NCI-H1436 (cell line): ENCODE measurements at regions not wholly inside any gene's neighbourhood (a gene's known extent, or its start where the extent isn't known, plus 50 kb on each side); places are given as distances from the start of the nearest gene placed in this dataset.
A peak's percentile ranks its signal among the peaks of the same experiment; 100 is the strongest.

Experiments
- DNase-seq: peaks from one replicate; lab custom pipeline; 2025; lab: John Stamatoyannopoulos, UW

DNA sequence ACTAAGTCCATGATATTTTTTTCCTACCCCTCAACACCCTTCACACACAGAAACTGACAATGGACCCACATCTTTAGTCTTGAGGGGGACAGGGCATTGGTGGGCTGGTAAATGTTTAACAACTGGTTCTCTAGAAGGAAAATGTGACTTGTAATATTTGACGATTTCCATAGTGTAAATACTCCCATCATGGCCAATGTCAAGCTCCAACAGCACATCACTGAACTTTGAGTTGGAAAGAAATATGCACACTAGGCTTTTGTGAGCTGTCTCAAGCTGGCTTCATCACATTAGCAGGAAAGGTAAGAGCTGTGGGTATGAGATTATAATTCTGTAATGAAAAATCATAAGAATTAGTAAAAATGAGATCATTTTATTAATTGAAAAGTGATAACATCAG lies 189.9 kb upstream of the PRLR start:
- DNase-seq = no peak

DNA sequence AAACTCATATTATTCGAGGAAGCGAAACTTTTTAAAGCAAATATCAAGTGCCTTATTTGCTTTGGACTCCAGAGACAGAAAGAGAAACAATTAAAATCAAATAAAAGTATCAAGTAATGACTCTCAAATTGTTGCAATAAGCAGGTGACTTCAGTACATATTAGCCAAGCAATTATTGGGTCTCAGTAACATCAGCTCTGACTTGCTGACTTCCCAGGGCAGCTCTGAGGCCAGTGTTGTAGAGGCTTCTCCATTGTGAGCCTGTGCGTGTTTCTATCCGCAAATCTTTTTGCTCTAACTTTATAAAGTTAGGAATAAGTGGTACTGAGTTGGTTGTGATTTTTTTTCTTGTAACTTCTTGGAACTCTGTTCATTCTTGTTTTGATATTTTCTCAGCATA lies 186.8 kb upstream of the PRLR start:
- no peak for DNase-seq

DNA sequence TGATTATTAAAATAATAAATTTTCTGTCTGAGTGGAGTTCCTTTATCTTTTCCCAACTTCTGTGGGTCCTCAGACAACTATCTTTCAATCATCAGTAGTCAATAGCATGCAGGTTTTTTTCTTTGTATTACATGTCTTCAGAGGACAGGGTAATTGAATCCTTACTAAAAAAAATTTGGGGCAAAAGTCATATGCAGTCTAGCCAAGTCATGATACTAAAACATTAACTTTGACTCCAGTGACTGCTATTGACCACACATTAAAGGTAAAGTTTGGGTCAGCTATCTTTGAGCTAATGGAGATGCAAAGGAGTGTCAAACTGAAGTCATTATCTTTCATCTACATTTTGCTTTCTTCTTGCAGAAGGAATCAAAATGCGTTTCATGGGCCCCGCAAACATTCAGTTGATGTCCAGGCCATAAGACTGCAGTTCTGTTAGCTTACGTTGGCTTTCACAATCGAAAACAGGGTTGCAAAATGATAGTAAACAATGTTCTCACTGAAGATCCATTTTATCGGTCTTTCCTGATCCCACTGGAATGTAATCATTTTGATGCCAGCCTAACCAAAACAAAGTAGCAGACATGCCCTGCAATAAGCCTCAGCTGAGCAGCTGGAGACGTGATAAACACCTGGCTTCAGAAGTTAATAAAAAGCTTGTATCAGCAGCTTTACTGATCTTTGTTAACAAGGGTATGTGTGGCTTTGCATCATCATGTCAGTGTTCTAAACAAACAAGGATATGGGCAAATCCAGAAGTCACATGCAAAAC lies 186.1 kb upstream of the PRLR start:
- no peak for DNase-seq

DNA sequence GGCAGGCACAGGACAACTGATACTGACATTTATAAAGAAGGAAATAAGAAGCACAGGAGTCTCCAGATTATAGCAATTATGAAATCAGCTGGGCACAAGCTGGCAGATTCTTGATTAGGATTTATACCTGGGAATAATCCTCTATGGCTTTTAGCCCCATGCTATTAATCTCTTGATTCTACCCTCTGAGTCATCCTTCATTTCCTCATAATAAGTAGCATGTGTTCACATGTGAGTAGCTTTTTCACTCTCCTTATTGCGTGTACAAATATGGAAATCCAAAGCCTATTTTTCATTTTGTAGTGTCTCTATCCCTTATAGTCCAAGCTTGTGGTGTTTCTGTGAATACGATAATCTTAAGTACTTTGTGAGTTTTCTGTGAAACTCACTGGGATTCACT lies 185.0 kb upstream of the PRLR start:
- no peak for DNase-seq

DNA sequence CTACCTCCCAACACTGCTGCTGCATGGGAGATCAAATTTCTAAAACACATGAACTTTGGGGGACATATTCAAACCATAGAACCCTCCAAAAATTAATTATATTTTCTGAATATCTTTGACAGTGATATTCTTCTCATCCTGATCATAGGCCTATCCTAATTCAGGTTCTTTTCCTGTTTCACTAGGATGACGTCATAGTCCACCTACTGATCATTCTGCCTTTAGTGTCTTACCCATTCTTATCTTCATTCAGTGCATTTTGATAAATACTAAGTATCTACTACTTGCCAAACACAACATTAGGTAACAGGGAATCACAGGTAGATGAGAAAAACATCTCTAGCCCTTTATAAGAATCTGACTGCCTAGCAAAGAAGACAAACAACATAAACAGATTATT lies 179.1 kb upstream of the PRLR start:
- DNase-seq = no peak

DNA sequence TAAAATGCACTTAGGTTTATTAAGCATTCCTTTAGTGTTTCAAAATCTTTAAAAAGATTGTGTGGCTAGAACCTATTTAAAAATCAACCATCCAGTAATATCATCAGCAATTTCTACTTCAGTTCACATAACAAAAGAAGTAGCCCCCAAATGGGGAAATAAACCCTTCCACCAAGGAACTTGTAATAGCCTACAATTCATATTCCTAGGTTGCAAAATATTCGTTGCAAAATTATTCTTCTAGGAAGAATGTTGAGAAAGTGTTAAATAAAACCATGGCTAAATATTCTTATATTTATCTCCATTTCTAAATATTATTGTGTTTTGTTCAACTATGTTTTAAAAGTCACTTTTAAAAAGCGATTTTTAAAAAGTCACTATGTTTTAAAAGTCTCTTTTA lies 177.9 kb upstream of the PRLR start:
- DNase-seq = no peak

DNA sequence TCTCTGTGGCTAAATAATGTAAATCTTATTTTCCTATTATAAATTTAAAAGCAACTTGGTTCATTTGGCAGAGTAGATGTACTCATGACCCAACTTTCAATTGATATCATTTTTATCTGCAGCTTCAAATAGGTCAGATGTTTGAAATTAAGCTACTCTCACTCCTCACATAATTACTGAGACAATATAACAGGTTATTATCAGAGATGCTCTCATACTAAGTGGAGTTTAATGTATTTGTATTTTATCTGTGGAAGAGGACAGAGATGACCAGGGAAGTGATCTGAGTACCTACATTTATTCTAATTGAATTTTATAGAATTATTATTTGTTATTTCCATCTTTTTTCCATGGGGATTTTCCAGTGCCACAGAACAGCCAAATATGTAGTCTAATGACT lies 177.4 kb upstream of the PRLR start:
- no peak for DNase-seq

DNA sequence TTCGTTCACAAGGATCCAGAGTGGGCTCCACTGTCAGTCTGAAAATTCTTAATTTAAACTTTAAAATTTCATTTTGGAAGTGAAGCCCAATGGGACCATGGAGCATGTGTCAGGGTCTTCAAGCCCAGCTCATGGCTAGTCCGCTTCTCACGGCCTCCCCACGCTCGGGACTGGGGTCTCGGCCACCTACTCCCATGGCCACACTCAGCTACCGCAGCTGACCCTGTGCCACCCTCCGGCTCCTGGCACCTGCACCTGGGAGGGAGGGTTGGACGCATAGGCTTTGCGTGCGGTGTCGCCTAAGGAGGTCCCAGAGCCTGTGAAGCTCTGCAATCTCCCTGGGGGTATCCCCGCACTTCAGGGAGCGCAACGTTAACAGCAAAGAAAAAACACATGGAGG lies 175.7 kb upstream of the PRLR start:
- DNase-seq = no peak

DNA sequence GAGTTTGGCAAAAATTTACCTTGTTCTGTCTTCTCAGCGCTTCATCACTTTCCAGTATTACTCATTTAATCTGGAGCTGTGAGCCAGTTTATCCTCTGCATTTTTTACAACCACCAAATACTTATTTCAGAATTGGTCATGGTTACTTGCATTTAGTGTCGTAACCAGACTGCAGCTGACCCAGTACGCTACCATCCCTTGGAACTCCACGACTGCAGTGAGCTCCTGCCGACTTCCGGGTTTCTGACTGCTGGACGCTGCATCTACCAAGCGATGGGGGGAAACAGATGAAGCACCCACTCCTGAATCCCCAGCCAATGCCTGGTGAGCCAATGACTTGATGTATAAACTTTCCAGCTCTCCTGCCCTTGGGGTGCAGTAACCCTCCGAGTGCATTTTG lies 174.4 kb upstream of the PRLR start:
- no peak for DNase-seq

DNA sequence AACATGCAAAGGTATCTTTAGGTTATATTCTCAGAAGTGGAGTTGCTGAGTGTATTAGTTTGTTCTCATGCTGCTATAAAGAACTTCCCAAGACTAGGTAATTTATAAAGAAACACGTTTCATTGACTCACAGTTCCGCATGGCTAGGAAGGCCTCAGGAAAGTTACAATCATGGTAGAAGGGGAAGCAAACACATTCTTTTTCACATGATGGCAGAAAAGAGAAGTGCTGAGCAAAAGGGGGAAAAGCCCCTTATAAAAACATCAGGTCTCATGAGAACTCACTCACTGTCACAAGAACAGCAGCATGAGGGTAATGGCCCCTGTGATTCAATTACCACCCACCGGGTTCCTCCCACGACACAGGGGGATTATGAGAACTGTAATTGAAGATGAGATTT lies 163.6 kb upstream of the PRLR start:
- DNase-seq = no peak

DNA sequence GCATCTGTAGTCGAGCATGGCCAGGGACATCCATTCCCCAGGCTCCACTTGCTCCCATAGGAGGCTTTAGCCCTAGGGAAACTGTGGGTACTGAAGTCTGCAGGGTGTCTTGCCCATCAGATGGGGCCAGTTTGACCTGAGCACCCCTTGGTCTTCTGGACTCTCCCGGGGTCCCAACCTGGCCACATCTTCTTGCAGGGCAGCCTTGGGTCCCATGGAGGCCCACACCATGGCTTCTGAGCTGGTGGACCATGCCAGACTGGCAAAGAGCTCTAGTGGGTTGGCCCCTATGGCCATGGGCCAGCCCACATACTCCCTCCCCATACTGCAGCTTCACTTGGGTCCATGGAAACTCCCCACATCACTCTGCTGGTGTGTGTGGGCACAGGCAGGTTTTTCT lies 154.4 kb upstream of the PRLR start:
- no peak for DNase-seq

DNA sequence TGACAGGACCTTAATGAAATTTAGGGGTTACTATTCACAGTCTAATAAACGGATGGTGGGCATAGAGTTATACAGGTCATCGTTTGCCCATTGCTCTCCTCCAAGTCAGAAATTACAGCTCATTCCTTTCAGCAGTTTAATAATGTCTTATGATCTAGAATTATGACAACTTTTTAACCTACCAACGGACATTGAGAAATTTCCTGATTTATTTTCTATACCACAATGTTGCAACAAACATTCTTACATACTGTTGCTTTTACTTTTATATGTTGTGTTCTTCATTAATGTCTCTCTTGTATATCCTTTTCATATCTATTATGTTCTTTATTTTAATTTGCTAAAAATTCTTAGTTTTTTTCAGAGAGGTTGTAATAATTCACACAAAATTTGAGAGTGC lies 152.8 kb upstream of the PRLR start:
- no peak for DNase-seq

DNA sequence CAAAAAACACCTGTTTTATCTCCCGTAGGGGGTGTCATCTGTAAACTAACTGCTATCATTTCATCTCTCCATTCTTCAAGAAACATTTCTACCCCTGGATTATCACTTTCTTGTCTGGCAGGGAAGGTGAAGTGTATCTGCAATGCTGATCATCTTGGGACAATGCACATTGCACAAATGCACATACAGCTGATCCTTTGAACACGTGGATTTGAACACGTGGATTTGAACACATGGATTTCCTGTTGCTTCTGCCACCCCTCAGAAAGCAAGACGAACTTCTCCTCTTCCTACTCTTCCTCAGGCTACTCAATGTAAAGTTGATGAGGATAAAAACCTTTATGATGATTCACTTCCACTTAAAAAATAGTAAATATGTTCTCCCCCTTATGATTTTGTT lies 147.4 kb upstream of the PRLR start:
- no peak for DNase-seq

DNA sequence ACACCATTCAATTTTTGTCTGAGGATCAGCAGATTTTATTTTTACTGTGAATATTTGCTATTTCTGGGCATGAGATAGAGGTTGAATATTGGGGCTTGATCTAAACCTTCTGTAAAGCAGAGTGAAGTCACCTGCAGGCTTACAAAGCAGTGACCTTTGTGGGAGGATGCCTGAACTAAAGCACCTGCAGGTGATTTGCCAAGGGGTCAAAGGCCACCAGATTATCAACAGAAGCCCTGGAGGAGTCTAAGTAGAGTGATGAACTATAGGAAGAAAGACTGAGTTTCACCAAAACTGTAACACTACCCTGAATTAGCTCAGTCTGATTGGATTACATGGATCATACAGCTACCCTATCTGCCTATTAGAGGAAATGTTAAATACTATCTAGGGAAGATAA lies 144.3 kb upstream of the PRLR start:
- DNase-seq = no peak

DNA sequence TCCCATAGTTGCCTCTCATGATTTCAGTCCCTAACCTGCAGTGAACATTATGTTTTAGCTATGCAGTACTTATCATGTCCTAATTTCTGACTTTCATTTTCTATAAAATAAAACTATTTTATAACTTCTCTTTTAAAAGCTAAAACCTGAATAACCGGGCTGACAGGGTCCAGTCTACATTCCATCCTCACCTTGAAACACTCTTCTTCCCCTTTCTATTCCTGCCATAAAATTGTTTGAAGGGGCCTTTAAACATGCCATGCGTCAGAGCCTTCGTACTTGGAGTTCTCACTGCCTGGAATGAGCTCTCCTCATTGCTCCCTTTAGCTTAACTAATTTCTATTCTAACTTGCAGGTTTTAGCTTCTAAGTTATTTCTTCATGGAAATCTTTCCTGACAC lies 143.0 kb upstream of the PRLR start:
- DNase-seq = no peak

DNA sequence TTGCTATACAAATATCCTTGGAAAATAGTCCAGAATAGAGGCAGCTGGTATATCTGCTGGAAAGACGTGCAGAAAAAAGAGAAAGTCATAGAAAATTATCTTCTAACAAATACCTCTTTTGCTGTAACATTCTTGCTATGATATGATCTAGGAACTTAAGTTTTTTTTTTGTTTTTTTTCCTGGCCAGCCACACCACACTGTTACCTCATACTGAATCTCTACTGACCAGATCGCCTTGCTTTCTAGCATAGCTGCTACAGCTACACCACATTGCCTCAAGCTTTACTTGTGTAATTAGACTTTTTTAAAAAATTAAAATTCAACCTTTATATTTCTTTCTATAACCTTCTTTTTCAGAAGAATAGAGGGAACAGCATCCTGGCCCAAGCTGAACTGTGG lies 142.2 kb upstream of the PRLR start:
- DNase-seq = no peak

DNA sequence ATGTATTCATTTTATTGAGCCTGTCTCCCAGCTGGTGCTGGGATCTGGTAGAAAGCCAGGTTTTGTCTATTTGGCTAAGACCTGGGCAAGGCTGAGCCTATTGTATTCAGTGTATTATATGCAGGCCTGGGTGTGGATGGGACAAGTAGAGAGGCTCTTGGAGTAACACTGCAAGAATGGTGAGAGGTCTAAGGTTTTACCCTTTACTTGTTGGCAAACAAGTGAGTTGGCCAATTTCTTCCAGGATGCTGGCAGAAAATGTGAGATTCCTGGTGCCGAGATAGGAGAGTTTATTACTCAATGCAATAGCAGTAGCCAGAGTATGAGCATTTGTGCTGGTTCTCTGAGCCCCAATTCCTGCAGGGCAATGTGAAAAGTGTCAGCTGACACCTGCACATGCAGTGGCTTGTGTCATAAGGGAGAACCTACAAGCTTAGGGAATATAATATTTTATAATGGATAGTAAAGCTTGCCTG lies 141.7 kb upstream of the PRLR start:
- DNase-seq = no peak

DNA sequence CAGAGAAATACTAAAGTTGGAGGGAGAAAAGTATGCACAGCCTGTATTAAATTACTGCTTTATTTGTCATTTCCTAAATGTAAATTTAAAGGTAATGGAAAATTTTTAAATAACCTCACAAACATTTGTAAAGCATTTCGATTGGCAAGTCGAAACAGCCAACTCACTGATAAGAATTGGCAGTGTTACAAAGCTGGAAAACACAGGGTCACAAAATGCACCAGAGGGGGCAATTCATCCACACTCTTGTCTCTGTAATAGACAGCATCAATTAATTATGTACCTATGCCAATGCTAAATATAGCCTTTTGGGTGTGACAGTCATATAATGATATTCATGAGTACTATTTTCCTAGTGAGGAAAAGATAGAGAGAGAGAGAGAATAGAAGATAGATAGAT lies 140.6 kb upstream of the PRLR start:
- DNase-seq = no peak

DNA sequence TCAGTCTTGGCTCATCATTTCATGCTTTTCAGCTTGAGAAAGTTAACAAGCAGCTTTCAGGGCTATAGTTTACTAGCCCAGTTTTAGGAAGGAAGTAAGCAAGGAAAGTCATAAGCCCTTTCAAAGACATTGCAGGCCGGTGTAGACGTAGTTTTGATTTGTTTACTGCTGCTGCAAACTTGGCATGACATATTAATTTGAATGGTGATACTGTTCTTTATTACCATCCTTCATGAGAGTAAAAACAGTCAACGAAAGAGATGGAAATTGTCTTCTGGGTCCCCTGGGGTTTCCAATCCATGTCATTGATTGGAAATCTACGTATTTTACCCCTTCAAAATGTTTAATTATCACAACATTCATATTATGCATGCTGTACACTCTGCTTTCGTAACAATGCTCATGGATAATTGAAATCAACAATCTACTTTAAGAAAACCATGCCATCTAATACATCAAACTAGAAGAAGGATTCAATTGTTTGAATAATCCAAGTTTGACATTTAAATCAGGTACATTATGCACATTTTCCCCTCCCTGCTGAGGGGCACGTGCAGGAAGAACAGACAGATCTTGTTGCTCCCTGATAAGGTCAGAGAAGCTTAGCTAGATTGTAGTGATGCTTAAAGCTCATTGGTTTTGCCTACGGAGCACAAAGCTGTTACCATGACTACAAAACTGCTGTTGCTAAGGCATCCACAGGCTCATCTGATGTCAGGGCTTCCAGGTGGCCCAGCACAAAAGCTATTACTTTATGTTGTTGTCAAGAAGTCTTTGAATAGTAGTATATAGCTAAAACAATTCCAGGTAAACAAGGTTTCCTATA lies 139.9 kb upstream of the PRLR start:
- peak; percentile 5 for DNase-seq

DNA sequence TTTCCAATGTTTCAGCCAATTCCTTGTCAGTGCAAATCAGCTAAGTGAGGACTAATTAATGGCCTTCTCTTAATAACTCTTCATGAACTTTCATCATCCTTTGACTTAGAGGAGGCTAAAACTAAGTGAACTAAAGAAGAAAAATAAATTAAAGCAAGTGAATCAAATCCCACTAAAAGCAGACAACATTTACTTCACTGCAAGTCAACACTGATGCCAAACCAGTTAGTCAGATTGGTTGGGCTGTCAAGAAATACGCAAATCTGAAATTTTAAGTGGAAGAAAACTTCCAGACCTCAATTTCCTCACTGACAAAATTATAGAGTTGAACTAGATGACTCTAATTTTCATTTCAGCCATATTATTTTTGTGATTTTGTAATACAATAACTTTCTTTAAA lies 137.2 kb upstream of the PRLR start:
- no peak for DNase-seq

DNA sequence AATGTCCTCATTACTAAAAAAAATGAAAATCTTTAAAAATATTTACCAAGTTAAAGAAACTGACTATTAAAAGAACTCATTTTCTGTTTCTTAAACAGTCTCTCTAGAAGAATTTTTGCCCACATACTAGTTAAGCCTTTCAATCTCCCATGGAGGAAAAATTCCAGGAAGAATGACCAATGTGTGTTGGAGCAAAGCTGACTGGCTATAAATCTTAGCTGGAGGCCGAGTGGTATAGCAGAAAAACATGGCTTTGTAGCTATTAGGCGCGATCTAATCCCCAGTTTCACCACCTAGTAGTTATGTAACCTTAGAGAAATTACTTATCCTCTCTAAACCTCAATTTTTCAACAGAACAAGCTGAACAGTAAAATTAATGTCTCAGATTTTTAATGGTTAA lies 135.5 kb upstream of the PRLR start:
- DNase-seq = no peak

DNA sequence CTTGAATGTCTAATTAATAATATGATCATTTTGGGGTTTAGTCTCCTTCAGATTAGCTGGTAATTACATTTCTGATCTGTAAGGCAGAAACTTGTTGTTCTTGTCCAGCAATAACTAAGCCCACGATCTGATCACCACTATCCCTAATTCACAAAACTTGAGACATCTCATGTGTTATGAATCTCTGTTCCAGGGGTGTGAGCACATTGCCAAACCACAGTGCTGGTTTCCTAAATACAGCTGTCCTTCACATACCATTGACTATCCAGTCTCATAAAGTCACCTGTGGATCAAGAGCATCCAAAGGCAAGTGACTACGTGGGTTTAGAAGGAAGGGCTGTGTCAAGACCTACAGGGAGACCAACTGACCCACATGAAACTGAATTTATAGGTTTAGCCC lies 134.1 kb upstream of the PRLR start:
- no peak for DNase-seq

DNA sequence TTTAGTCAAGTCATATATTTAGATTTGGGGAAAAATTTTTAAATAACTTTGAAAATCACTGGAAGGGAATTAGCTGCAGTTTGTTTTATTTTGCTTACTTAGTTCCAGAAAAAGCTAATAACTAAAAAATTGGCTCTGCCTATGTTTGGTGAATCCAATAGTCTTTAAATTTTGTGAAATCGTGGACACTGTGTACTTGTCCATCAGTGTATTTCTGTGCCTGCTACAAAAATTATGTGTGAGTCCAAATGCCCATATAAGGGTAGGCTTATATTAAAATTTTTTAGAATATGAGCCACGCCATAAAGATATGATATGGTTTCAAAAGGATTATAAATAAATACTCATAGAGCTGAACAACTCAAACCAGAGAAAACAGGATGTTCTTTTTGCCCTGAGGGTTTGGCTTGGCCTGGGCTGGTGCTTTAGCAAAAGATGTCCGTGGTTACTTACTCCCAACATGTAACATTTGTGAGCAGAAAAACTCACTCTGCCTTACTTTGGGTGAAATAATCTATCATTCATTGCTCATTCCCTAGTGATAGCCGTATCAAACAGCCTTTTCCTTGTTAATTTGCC lies 133.2 kb upstream of the PRLR start:
- no peak for DNase-seq
